GM18505 (cell line): ENCODE measurements at regions not wholly inside any gene's neighbourhood (a gene's known extent, or its start where the extent isn't known, plus 50 kb on each side); places are given as distances from the start of the nearest gene placed in this dataset.

ENCODE experiments used
- ATAC-seq: cut with Tn5 transposase; IDR thresholded peaks from one replicate; pipeline ENCODE4 v1.9.1; 2021; ENCODE audit not compliant: unreplicated experiment
- POLR2A ChIP-seq: IDR thresholded peaks from 4 replicates; pipeline ENCODE4 v1.6.1; 2011; ENCODE audit warnings: borderline replicate concordance; ENCODE audit not compliant: insufficient read depth, insufficient read length; ENCODE audit errors: extremely low read depth

DNA sequence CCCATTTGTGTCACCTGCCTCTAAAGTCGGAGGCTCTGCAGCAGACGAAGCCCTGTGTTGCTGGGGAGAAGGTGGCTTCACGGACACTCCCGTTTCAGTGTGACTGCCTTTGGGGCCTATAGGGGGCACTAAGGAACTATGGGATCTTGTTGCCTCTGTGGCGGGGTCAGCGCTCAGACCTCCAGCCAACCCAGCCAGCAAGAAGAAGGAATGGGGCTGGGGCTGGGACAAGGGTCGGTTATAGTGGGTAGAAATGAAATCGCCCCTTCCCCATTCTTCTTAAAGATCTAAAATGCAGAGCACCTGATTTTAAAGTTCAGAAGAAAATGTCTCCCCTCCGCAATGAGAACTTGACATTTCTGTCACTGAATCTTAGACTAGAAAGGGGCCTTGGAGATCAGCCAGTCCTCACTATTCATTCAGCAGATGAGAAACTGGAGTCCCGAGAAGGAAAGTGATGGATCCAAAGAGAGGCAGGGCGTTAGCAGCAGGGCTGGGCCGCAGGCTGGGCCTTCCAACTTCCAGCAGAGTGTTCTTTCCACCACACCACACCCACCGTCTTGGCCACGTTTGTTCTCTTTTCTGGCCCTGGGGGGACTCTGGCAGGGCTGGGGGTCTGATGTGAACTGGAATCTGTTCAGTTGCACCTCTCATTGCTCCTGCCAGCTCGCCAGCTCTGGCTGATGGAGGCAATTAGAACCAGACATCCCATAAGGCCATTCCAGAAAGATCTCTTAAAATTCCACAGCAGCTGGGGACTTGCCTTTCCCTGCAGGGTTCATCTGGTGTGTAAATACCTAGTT lies 195.4 kb downstream of the OPA1 start:
- peak; percentile 83 for ATAC-seq
- no peak for TF ChIP-seq POLR2A

DNA sequence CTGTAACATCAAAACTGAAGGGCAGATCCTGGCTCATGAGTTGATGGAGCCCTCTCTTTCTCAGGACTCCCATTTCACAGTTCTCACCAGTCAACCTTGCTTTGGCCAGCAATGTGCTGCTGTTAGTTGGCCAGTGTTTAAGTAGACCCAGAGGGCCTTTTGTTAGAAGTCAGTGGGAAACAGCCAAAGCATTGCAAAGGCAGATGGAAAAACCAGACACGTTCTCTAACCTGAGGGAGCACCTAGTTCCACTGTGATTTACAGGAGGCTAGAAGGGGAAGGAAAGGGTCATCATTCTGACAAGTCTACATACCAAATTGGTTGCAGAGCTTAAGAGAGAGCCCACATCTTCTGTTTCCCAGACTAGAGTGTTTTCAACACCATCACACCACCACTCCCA lies 196.4 kb downstream of the OPA1 start:
- no peak for ATAC-seq
- no peak for TF ChIP-seq POLR2A

DNA sequence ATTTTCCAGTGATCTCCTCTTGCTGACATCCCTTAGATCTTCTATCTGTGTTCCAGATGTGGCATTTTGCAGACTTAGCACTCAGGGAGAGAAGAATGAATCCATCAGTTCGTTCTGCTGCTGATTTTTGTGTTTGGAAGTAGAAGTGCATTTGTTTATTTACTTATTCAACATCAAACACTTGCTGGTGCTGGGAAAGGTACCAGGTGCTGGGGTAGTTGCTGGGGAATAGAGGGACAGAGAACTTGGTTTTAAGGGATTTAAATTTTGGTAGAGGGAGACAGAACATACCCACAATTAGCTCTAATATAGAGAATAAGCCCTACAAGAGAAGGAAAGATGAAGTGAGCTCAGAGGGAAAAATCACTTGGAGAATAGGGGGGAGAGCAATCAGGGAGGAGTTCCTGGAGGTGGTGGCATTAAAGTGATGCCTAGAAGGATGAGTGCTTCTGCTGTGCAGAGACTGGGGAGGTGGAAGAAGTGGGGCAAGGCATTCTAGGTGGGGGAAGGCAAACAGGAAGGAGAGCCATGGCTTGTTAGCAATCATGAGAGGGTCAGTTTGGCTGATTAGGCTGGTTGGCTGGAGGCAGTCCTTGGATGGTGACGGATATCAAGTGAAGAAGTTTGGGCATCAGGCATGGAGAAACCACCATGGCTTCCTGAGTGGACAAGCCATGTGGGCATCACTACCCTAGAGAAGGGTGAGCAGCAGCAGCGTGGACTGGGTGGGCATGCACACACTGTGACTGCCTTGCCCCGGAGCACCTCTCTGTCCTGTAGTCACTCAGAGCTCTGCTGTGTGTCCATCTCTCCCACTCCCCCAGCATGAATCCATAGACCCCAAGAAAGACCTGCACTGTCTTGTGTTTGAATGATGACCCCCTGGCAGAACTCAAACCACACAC lies 197.3 kb downstream of the OPA1 start:
- TF ChIP-seq POLR2A = no peak
- ATAC-seq = no peak

- TF ChIP-seq POLR2A = no peak
Measured at GRCh38 chr3:193791041-193792032, 198.3 kb downstream of the OPA1 start.

DNA sequence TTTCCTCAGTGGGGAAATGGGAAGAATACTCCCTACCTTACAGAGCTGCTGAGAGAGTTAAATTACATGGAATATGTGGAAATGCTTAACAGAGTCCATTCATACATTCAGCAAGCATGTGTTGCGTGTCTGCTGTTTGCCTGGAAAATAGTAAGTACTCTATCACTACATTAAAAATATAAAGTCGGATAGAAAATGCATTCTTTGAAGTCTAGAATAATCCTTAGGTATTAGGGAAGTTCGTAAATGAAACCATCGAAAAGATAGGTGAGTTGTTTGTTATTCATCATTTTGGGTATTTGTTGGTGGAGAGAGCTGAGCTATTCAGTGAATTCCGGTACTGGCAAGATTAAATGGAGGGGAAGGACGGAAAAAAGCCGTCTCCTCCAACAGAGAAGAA lies 200.1 kb downstream of the OPA1 start:
- TF ChIP-seq POLR2A = no peak
- ATAC-seq = no peak

More at GRCh38 chr3:193791041-193792032, 198.3 kb downstream of the OPA1 start:
- ATAC-seq = no peak

GRCh38 chr3:193794002-193794881 lies 201.2 kb downstream of the OPA1 start:
- ATAC-seq = no peak

GRCh38 chr3:193795062-193795690 lies 202.2 kb downstream of the OPA1 start:
- no peak for ATAC-seq

More at GRCh38 chr3:193794002-193794881, 201.2 kb downstream of the OPA1 start:
- TF ChIP-seq POLR2A = no peak

DNA sequence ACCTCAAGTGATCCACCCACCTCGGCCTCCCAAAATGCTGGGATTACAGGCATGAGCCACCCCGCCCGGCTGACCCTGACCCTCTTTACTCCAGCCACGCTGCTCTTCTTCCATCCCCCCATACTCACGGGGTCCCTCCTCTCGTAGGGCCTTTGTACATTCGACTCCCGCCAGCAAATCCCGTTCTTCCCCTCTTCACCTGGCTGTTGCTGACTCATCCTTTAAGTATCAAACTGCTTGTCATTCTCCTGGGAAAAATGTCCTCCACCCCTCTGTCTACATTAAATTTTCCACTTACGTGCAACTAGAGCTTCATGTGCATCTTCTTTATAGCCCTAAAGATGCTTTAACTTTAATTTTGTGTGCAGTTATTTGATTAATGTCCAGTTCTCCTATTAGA lies 203.1 kb downstream of the OPA1 start:
- no peak for TF ChIP-seq POLR2A

More at GRCh38 chr3:193795062-193795690, 202.2 kb downstream of the OPA1 start:
- TF ChIP-seq POLR2A = no peak

GRCh38 chr3:193797566-193797965 lies 204.6 kb downstream of the OPA1 start:
- no peak for TF ChIP-seq POLR2A
- no peak for ATAC-seq

More for the DNA sequence above, 203.1 kb downstream of the OPA1 start:
- no peak for ATAC-seq

DNA sequence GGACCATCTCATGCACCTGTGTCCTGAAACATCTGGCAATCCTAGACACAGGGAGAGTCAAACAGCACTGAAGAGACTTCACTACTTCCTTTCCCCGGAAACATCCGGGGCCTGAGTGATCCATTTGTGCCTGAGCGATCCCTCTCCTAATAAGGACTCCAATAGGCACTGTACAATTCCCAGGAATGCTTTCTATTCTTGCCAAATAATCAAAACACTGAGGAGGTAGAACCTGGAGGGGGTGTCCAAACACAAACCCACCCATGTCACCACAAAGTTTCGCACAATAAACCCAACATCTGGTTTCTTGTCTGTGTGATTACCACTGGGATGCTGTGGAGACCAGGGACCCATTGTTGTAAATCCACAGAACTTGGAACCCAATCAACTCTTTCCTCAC lies 205.0 kb downstream of the OPA1 start:
- no peak for TF ChIP-seq POLR2A
- ATAC-seq = no peak
